AG04449 (cell line): ENCODE measurements at regions not wholly inside any gene's neighbourhood (a gene's known extent, or its start where the extent isn't known, plus 50 kb on each side); places are given as distances from the start of the nearest gene placed in this dataset.

Experiments
- CTCF ChIA-PET: fragments of 350-600 bp; formaldehyde crosslinking; extraction: SDS; loops from one replicate; lab custom pipeline; 2021; ENCODE audit warnings: antibody characterized with exemption; lab: Yijun Ruan, JAX
- POLR2A ChIA-PET: fragments of 400-600, 350-600 bp; formaldehyde crosslinking; extraction: SDS; loops from one replicate; lab custom pipeline; 2020; ENCODE audit warnings: antibody characterized with exemption, inconsistent platforms; lab: Yijun Ruan, JAX
- DNase-seq: peaks from one replicate; pipeline ENCODE4 v3.0.0-alpha.2; 2010; ENCODE audit warnings: low read depth, low spot score
- H3K4me3 ChIP-seq: 2 replicates; pipeline ENCODE4 v1.5.1; 2011; ENCODE audit warnings: low read depth, mild to moderate bottlenecking, control low read depth, low read length
- CTCF ChIP-seq: IDR thresholded peaks from one replicate; pipeline ENCODE4 v1.5.1; 2011; ENCODE audit warnings: mild to moderate bottlenecking, moderate library complexity, low read length, control low read depth, inconsistent platforms; ENCODE audit not compliant: insufficient read depth; ENCODE audit errors: missing control alignments

GRCh38 chr2:47315475-47315874 lies 53.6 kb upstream of the EPCAM start:
- POLR2A ChIA-PET: no interaction called here
- CTCF ChIA-PET: interaction anchor here (0.7 to 1.2 kb wide), 7 partner anchors 8 to 156 kb away, joined by 3 read pairs; no protein-coding TSS in a partner anchor
- no peak for DNase-seq

GRCh38 chr2:47313728-47314127 lies 55.4 kb upstream of the EPCAM start:
- H3K4me3 ChIP-seq: no peak overlapping the region
- POLR2A ChIA-PET: no interaction called here
- no peak for TF ChIP-seq CTCF
- CTCF ChIA-PET: interaction anchor here (1.0 to 4.5 kb wide), 3 partner anchors 10 to 128 kb away, joined by 3 to 19 read pairs (median 3); no protein-coding TSS in a partner anchor
- no peak for DNase-seq

More at GRCh38 chr2:47315475-47315874, 53.6 kb upstream of the EPCAM start:
- TF ChIP-seq CTCF: no peak
- no peak overlapping the region for H3K4me3 ChIP-seq

GRCh38 chr2:47313141-47313691 lies 55.9 kb upstream of the EPCAM start:
- TF ChIP-seq CTCF: no peak
- DNase-seq: no peak
- ChIA-PET CTCF (interaction anchor here (1.0 to 4.5 kb wide), 4 partner anchors 10 to 159 kb away, joined by 3 to 19 read pairs (median 3); no protein-coding TSS in a partner anchor), POLR2A (interaction anchor here (1.0 kb wide), 1 partner anchor 141 kb away, joined by 3 read pairs; no protein-coding TSS in a partner anchor)
- H3K4me3 ChIP-seq: no peak overlapping the region

- ChIA-PET POLR2A (interaction anchor here (1.0 kb wide), 1 partner anchor 140 kb away, joined by 3 read pairs; no protein-coding TSS in a partner anchor), CTCF (interaction anchor here (1.0 to 4.5 kb wide), 5 partner anchors 11 to 323 kb away, joined by 3 to 19 read pairs (median 3); no protein-coding TSS in a partner anchor)
- no peak overlapping the region for H3K4me3 ChIP-seq
- TF ChIP-seq CTCF: no peak
- no peak for DNase-seq
Observed at GRCh38 chr2:47312491-47312850, 56.6 kb upstream of the EPCAM start.

- TF ChIP-seq CTCF: no peak
- POLR2A ChIA-PET: no interaction called here
- CTCF ChIA-PET: interaction anchor here (1.9 to 4.5 kb wide), 2 partner anchors 11 to 322 kb away, joined by 5 to 19 read pairs; no protein-coding TSS in a partner anchor
- DNase-seq: no peak
- no peak overlapping the region for H3K4me3 ChIP-seq
Observed at GRCh38 chr2:47311764-47312490, 57.2 kb upstream of the EPCAM start.
